IMR-90 (cell line): ENCODE measurements at regions not wholly inside any gene's neighbourhood (a gene's known extent, or its start where the extent isn't known, plus 50 kb on each side); places are given as distances from the start of the nearest gene placed in this dataset.

Experiments used
- ATAC-seq: fragments of 200-7000 bp; cut with Tn5 transposase; 2 replicates; pipeline ENCODE4 v1.9.1; 2020; ENCODE audit warnings: low read depth, mild to moderate bottlenecking, moderate library complexity
- BruUV-seq: library from RNA; stranded (reverse); fragments of 400-500 nt; replicated peaks from 2 replicates; lab custom pipeline; 2021; lab: Mats Ljungman, UMichigan
- CTCF ChIA-PET: fragments of 300-600 bp; formaldehyde crosslinking; extraction: SDS; loops from one replicate; lab custom pipeline; 2021; ENCODE audit warnings: antibody characterized with exemption; lab: Yijun Ruan, JAX
- POLR2A ChIA-PET: fragments of 300-600 bp; sonication (Branson Sonifier 250); formaldehyde crosslinking; loops from one replicate; lab custom pipeline; 2022; ENCODE audit warnings: antibody characterized with exemption; ENCODE audit not compliant: unreplicated experiment; lab: Charles Lee
- DNase-seq: peaks from one replicate; pipeline ENCODE4 v3.0.0; 2013
- H2AFZ ChIP-seq: replicated peaks from 2 replicates; pipeline ENCODE3; 2013; ENCODE audit warnings: low read length, mild to moderate bottlenecking; ENCODE audit not compliant: poor library complexity
- H2AK5ac ChIP-seq: 2 replicates; pipeline ENCODE4 v1.6.1; 2013; ENCODE audit warnings: low read depth, low read length, inconsistent platforms
- H2AK9ac ChIP-seq: replicated peaks from 2 replicates; pipeline ENCODE3; 2013; ENCODE audit warnings: mild to moderate bottlenecking, low read depth, low read length, moderate library complexity; ENCODE audit not compliant: poor library complexity
- H2BK120ac ChIP-seq: 2 replicates; pipeline ENCODE4 v1.6.1; 2013; ENCODE audit warnings: low read depth, low read length, inconsistent platforms
- H2BK15ac ChIP-seq: 3 replicates; pipeline ENCODE4 v1.6.1; 2013; ENCODE audit warnings: low read depth, low read length, inconsistent platforms
- H2BK20ac ChIP-seq: 2 replicates; pipeline ENCODE4 v1.6.1; 2013; ENCODE audit warnings: low read depth, mild to moderate bottlenecking, inconsistent platforms, low read length, moderate library complexity
- H2BK5ac ChIP-seq: 2 replicates; pipeline ENCODE4 v1.6.1; 2013; ENCODE audit warnings: mild to moderate bottlenecking, low read depth, low read length, inconsistent platforms; ENCODE audit not compliant: poor library complexity, severe bottlenecking
- H3K14ac ChIP-seq: replicated peaks from 2 replicates; pipeline ENCODE4 v1.6.1; 2013; ENCODE audit warnings: low read depth, low read length, inconsistent platforms
- H3K18ac ChIP-seq: 2 replicates; pipeline ENCODE4 v1.6.1; 2013; ENCODE audit warnings: low read depth, low read length, control low read depth
- H3K23ac ChIP-seq: 2 replicates; pipeline ENCODE4 v1.6.1; 2013; ENCODE audit warnings: low read depth, low read length, inconsistent platforms
- H3K27ac ChIP-seq: 2 replicates; pipeline ENCODE4 v1.5.1; 2013; ENCODE audit warnings: mild to moderate bottlenecking, control low read depth, low read length; ENCODE audit not compliant: insufficient read depth
- H3K27me3 ChIP-seq: 2 replicates; pipeline ENCODE4 v1.6.1; 2013; ENCODE audit warnings: low read length; ENCODE audit not compliant: control insufficient read depth, insufficient read depth
- H3K36me3 ChIP-seq: 2 replicates; pipeline ENCODE4 v1.6.1; 2013; ENCODE audit warnings: low read length, mixed read lengths; ENCODE audit not compliant: control insufficient read depth, insufficient read depth
- H3K4ac ChIP-seq: 2 replicates; pipeline ENCODE4 v1.6.1; 2013; ENCODE audit warnings: low read depth, low read length, inconsistent platforms
- H3K4me1 ChIP-seq: 2 replicates; pipeline ENCODE4 v1.6.1; 2013; ENCODE audit warnings: low read length, mixed read lengths; ENCODE audit not compliant: control insufficient read depth, insufficient read depth
- H3K4me2 ChIP-seq: 2 replicates; pipeline ENCODE4 v1.6.1; 2013; ENCODE audit warnings: low read depth, mild to moderate bottlenecking, control low read depth, low read length, moderate library complexity
- H3K4me3 ChIP-seq: 2 replicates; pipeline ENCODE4 v1.5.1; 2013; ENCODE audit warnings: low read depth, mild to moderate bottlenecking, control low read depth, low read length, moderate library complexity; ENCODE audit not compliant: insufficient read depth
- H3K56ac ChIP-seq: 2 replicates; pipeline ENCODE4 v1.6.1; 2013; ENCODE audit warnings: low read length, inconsistent platforms; ENCODE audit not compliant: insufficient read depth; ENCODE audit errors: extremely low read depth
- H3K79me1 ChIP-seq, 2 experiments: 2 replicates each; pipeline ENCODE4 v1.6.1; 2013; ENCODE audit warnings: low read length in 2 of 2, inconsistent platforms in 1 of 2, low read depth in 1 of 2
- H3K9ac ChIP-seq: 2 replicates; pipeline ENCODE4 v1.6.1; 2013; ENCODE audit warnings: low read depth, low read length, control low read depth
- H3K9me1 ChIP-seq: 2 replicates; pipeline ENCODE4 v1.6.1; 2013; ENCODE audit warnings: low read length, inconsistent platforms; ENCODE audit not compliant: insufficient read depth
- H3K9me3 ChIP-seq: 2 replicates; pipeline ENCODE4 v1.6.1; 2013; ENCODE audit warnings: low read length; ENCODE audit not compliant: control insufficient read depth, insufficient read depth
- H4K20me1 ChIP-seq: 2 replicates; pipeline ENCODE4 v1.6.1; 2013; ENCODE audit warnings: low read length, inconsistent platforms; ENCODE audit not compliant: insufficient read depth
- H4K5ac ChIP-seq: 2 replicates; pipeline ENCODE4 v1.6.1; 2013; ENCODE audit warnings: mild to moderate bottlenecking, low read depth, low read length, control low read depth
- H4K8ac ChIP-seq, 2 experiments: 2 replicates each; pipeline ENCODE4 v1.6.1; 2013; ENCODE audit warnings: low read depth in 2 of 2, low read length in 2 of 2, control low read depth in 1 of 2, inconsistent platforms in 1 of 2
- H4K91ac ChIP-seq: 2 replicates; pipeline ENCODE4 v1.6.1; 2013; ENCODE audit warnings: low read depth, low read length, inconsistent platforms; ENCODE audit not compliant: insufficient read depth
- BHLHE40 ChIP-seq: fragments of 150-350 bp; IDR thresholded peaks from 2 replicates; pipeline ENCODE4 v1.6.1; 2016; ENCODE audit warnings: mild to moderate bottlenecking, low read depth, low read length
- CEBPB ChIP-seq: IDR thresholded peaks from 2 replicates; pipeline ENCODE4 v1.6.1; 2012; ENCODE audit warnings: low read depth, low read length, improper control_type of control experiment
- CHD1 ChIP-seq: IDR thresholded peaks from 2 replicates; pipeline ENCODE4 v1.6.1; 2012; ENCODE audit warnings: low read depth, low read length, improper control_type of control experiment
- CTCF ChIP-seq: conservative IDR thresholded peaks from 2 replicates; pipeline ENCODE4 v1.5.1; 2012; ENCODE audit warnings: mild to moderate bottlenecking, low read depth, low read length, improper control_type of control experiment
- ELK1 ChIP-seq: fragments of 150-350 bp; IDR thresholded peaks from 2 replicates; pipeline ENCODE4 v1.6.1; 2016; ENCODE audit warnings: low read depth, mild to moderate bottlenecking, low read length, moderate library complexity, borderline replicate concordance
- FOS ChIP-seq: fragments of 150-350 bp; IDR thresholded peaks from 2 replicates; pipeline ENCODE4 v1.6.1; 2016; ENCODE audit warnings: low read depth, low read length
- MAFK ChIP-seq: IDR thresholded peaks from 2 replicates; pipeline ENCODE4 v1.6.1; 2012; ENCODE audit warnings: low read depth, low read length, improper control_type of control experiment
- MAZ ChIP-seq: IDR thresholded peaks from 2 replicates; pipeline ENCODE4 v1.6.1; 2012; ENCODE audit warnings: low read depth, mild to moderate bottlenecking, low read length, improper control_type of control experiment, moderate library complexity, borderline replicate concordance
- MXI1 ChIP-seq: IDR thresholded peaks from 2 replicates; pipeline ENCODE4 v1.6.1; 2012; ENCODE audit warnings: low read depth, mild to moderate bottlenecking, low read length, moderate library complexity, borderline replicate concordance
- NFE2L2 ChIP-seq: fragments of 150-350 bp; IDR thresholded peaks from 2 replicates; pipeline ENCODE4 v1.6.1; 2016; ENCODE audit warnings: low read depth, mild to moderate bottlenecking, low read length
- POLR2A ChIP-seq: IDR thresholded peaks from 2 replicates; pipeline ENCODE4 v1.6.1; 2012; ENCODE audit warnings: mild to moderate bottlenecking, low read depth, low read length
- RAD21 ChIP-seq: IDR thresholded peaks from 2 replicates; pipeline ENCODE4 v1.6.1; 2012; ENCODE audit warnings: low read length, improper control_type of control experiment
- RCOR1 ChIP-seq: IDR thresholded peaks from 2 replicates; pipeline ENCODE4 v1.6.1; 2012; ENCODE audit warnings: mild to moderate bottlenecking, low read length, improper control_type of control experiment; ENCODE audit not compliant: insufficient replicate concordance
- RFX5 ChIP-seq: IDR thresholded peaks from 2 replicates; pipeline ENCODE4 v1.8.0; 2012; ENCODE audit warnings: low read depth, mild to moderate bottlenecking, low read length, moderate library complexity
- SMC3 ChIP-seq: fragments of 150-350 bp; IDR thresholded peaks from 2 replicates; pipeline ENCODE4 v1.6.1; 2016; ENCODE audit warnings: low read depth, mild to moderate bottlenecking, antibody characterized with exemption, low read length, moderate library complexity
- USF2 ChIP-seq: fragments of 150-350 bp; IDR thresholded peaks from 2 replicates; pipeline ENCODE4 v1.6.1; 2017; ENCODE audit warnings: mild to moderate bottlenecking, antibody characterized with exemption, low read length, low read depth
- WGBS, 2 experiments: methylation state at CpG; one replicate each; pipeline versions ENCODE4 v1.1.5 to v1.1.7; 2013; ENCODE audit warnings: missing lambda C conversion rate in 2 of 2; ENCODE audit not compliant: insufficient read length in 1 of 2; ENCODE audit errors: extremely low coverage in 2 of 2; 5-methylcytosine and 5-hydroxymethylcytosine counted together
- dilution Hi-C: fragments of 300-500 bp; cut with HindIII; formaldehyde crosslinking; loops from one replicate; pipeline ENCODE4 v1.14.3; 2018; ENCODE audit warnings: low sequenced_read_pairs; ENCODE audit not compliant: unreplicated experiment
- in situ Hi-C: fragments of 300-500 bp; cut with MboI; formaldehyde crosslinking; loops from 3 replicates; pipeline ENCODE4 v1.14.3; 2019; ENCODE audit warnings: low sequenced_read_pairs, inconsistent platforms, mixed read lengths
- intact Hi-C: fragments of 100-400 bp; cut with micrococcal nuclease; formaldehyde crosslinking; loops from 2 replicates; pipeline ENCODE4 v1.10.0; 2022

GRCh38 chr4:61129971-61130370, 70.2 kb upstream of the ADGRL3 start:
- Histone ChIP-seq H2AFZ (no peak overlapping the region), H3K36me3 (no peaks in the 10 kb centered on the region), H3K79me1 (no peaks in the 10 kb centered on the region), H2BK20ac (no peak overlapping the region), H3K9me1 (no peaks in the 10 kb centered on the region), H4K5ac (no peak overlapping the region), H2BK120ac (no peak overlapping the region), H2AK5ac (no peak overlapping the region), H2AK9ac (no peak overlapping the region), H3K4ac (no peak overlapping the region), H3K27ac (no peak overlapping the region), H3K14ac (no peak overlapping the region), H4K20me1 (no peaks in the 10 kb centered on the region), H3K18ac (no peak overlapping the region), H3K4me3 (no peak overlapping the region), H3K9me3 (no peaks in the 10 kb centered on the region), H3K4me1 (no peaks in the 10 kb centered on the region), H3K56ac (no peak overlapping the region), H3K27me3 (no peaks in the 10 kb centered on the region), H4K8ac (no peak overlapping the region), H3K9ac (no peak overlapping the region), H4K91ac (no peak overlapping the region), H3K4me2 (no peak overlapping the region), H2BK5ac (no peak overlapping the region), H3K23ac (no peak overlapping the region), H2BK15ac (no peak overlapping the region)
- BruUV-seq: no TSS peak
- dilution Hi-C loops: no loop called here
- ATAC-seq (no peak), DNase-seq (no peak)
- ChIA-PET CTCF (no interaction called here), POLR2A (no interaction called here)
- no CpG with 5 or more reads among the region's 5 CpGs for WGBS, 2 experiments
- intact Hi-C loops: no loop called here
- in situ Hi-C loops: no loop called here
- no peak for TF ChIP-seq RFX5
- no peak for TF ChIP-seq BHLHE40
- TF ChIP-seq USF2: no peak
- no peak for TF ChIP-seq SMC3
- TF ChIP-seq RAD21: no peak
- no peak for TF ChIP-seq RCOR1
- no peak for TF ChIP-seq CHD1
- TF ChIP-seq MAZ: no peak
- no peak for TF ChIP-seq CEBPB
- no peak for TF ChIP-seq POLR2A
- TF ChIP-seq NFE2L2: no peak
- TF ChIP-seq MAFK: no peak
- TF ChIP-seq CTCF: no peak
- TF ChIP-seq MXI1: no peak
- no peak for TF ChIP-seq ELK1
- TF ChIP-seq FOS: no peak
